HG02884 (cell line): ENCODE measurements at regions not wholly inside any gene's neighbourhood (a gene's known extent, or its start where the extent isn't known, plus 50 kb on each side); places are given as distances from the start of the nearest gene placed in this dataset.
"Not testable (repeated sequence)": the region's sequence is repeated elsewhere in the genome, so short reads cannot be mapped to it uniquely, and the experiment has no call there.

Experiments used
- ATAC-seq: cut with Tn5 transposase; IDR thresholded peaks from one replicate; pipeline ENCODE4 v1.9.1; 2021; ENCODE audit warnings: mild to moderate bottlenecking, moderate library complexity; ENCODE audit not compliant: unreplicated experiment

DNA sequence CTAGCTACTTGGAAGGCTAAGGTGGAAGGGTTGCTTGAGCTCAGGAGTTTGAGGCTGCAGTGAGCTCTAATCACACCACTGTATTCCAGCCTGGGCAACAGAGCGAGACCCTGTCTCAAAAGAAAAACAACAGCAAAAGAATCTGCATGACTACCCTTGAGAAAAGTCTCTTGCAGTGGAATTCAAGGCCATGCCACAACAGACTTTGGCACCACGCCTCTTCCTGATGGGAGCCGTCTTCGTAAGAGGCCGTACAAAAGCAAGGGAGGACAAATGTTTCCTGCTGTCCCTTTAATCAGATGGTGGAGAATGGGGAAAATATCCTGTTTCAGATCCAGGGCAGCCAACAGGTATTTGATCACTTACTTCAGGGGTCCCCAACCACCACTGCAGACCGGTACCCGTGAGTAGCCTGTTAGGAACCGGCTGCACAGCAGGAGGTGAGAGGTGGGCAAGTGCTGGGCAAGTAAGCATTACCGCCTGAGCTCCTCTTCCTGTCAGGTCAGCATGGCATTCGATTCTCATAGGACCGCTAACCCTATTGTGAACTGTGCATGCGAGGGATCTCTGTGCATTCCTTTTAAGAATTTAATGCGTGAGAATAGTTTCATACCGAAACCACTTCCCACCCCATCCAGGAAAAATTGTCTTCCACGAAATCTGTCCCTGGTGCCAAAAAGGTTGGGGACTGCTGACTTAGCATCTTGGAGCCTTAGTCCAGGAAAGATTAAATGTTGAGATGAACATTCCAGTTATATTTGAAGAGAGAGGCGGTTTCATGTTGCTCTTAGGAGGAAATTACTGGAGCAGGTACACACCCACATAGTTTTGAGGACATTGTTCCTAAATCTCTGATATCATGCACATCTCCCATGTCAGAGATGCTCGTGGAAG is 94.4 kb upstream of the XPO1 start:
- ATAC-seq: no peak

DNA sequence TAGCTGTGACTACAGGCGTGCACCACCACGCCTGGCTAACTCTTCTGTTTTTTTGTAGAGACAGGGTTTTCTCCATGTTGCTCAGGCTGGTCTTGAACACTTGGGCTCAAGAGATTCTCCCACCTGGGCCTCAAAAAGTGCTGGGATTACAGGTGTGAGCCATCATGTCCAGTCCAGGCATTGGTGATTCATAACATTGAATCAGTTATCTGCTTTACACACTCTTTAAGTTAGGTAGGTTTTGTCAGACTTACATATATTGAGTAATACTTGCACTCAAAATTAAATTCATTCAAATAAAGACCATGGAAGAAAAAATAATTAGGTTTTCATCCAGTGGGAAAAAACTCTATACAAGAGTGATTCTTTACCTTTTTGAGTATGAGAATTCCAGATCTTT is 93.2 kb upstream of the XPO1 start:
- ATAC-seq: no peak

DNA sequence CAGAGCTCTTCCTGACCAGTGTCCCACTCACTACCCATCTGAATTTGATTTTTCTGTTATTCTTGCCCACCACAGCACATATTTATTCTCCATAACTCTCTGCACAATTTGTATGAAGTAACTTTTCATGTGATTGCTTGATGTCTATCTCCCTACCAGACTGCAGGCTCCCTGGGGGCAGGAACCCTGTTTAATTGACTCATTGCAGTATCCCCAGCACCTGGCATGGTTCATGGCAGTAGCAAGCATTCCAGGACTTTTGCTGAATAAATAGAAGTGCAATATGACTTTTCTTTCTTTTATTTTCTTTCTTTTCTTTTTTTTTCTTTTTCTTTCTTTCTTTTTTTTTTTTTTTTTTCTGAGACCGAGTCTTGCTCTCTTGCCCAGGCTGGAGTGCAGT is 88.7 kb upstream of the XPO1 start:
- ATAC-seq: no peak

- no peak for ATAC-seq
These were observed 85.6 kb upstream of the XPO1 start for GRCh38 chr2:61623747-61624146.

DNA sequence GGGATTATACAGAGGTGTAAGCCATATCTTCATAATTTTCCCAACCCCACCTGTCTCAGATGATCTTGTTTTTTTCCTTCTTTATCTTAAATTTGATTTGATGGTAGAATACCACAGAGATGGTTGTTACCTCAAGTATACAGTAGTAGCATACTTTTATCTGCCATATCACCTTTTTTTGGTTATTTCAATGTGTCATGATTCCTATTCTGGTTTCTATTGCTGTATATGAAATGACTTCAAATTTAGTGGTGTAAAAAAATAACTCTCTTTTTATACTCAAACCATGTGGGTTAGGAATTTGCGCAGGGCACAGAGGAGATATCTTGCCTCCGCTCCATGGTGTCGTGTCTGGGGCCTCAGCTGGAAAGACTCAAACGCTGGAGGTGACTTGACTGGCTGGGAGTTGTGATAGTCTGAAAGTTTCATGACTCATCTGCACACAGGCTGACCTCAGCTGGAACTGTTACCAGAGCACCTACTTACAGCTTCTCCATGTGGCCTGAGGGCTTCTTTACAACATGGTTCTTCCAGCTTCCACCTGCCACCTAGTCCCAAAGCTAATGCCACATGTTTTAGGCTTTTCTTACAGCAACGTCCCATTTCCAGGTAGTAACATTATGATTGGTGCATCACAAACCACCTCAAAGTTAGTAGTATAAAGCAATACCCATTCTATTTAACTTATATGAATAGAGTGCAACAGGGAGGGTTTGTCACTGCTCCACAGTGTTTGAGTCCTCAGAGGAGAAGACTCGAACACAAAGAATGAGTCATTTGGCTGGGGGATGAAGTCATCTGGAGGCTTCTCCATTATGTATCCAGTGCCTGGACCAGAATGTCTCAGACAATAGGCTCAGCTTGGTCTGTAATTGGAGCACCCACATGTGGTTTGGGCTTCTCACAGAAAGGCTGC is 82.3 kb upstream of the XPO1 start:
- no peak for ATAC-seq

- no peak for ATAC-seq
These were observed 81.4 kb upstream of the XPO1 start for GRCh38 chr2:61619561-61619960.

GRCh38 chr2:61617610-61618009 is 79.5 kb upstream of the XPO1 start:
- no peak for ATAC-seq

DNA sequence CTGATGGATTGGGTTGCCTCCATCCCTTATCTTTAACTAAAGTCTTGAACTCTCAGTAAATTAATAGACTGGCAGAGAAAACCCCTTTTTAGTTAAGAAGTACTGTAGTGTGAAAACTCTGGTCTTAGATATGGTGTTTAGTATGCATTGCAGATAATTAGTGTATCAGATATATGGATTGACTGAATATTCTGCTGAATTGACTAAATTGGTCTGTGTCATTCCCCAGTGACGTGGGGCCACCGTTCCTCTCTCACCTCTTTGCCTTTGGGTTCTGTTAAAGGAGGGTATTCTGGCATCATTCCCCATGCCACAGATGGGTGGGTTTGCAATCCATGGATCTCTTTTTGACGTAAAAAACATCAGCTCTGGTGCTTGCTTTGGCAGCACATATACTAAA is 67.1 kb upstream of the XPO1 start:
- no peak for ATAC-seq

DNA sequence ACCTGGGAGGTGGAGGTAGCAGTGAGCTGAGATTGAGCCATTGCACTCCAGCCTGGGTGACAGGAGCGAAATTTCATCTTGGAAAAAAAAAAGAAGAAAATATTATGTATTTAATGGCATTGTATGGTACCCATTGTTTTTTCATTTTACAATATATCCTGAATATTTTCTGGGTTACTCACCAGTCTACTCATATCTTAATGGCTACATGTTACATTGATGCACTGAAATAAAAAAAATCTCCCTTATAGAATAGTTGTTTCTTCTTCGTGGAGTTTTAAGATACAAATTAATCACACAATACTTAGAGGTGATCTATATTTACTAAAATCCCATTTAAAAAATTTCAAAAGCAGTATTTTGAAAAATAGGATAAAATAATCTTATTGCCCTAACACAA is 66.3 kb upstream of the XPO1 start:
- no peak for ATAC-seq

GRCh38 chr2:61598515-61599156 is 60.5 kb upstream of the XPO1 start:
- not testable (repeated sequence) for ATAC-seq

GRCh38 chr2:61597300-61598289 is 59.4 kb upstream of the XPO1 start:
- no peak for ATAC-seq

DNA sequence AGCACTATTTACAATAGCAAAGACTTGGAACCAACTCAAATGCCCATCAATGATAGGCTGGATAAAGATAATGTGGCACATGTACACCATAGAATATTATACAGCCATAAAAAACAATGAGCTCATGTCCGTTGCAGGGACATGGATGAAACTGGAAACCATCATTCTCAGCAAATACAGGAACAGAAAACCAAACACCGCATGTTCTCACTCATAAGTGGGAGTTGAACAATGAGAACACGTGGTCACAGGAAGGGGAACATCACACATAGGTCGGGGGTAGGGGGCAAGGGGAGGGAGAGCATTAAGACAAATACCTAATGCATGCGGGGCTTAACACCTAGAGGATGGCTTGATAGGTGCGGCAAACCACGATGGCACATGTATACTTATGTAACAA is 56.0 kb upstream of the XPO1 start:
- ATAC-seq: not testable (repeated sequence)

DNA sequence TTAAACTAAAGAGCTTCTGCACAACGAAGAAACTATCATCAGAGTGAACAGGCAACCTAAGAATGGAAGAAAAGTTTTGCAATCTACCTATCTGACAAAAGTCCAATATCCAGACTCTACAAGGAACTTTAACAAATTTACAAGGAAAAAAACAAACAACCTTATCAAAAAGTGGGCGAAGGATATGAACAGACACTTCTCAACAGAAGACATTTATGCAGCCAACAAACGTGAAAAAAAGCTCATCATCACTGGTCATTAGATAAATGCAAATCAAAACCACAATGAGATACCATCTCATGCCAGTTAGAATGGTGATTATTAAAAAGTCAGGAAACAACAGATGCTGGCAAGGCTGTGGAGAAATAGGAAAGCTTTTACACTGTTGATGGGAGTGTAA is 55.5 kb upstream of the XPO1 start:
- not testable (repeated sequence) for ATAC-seq

DNA sequence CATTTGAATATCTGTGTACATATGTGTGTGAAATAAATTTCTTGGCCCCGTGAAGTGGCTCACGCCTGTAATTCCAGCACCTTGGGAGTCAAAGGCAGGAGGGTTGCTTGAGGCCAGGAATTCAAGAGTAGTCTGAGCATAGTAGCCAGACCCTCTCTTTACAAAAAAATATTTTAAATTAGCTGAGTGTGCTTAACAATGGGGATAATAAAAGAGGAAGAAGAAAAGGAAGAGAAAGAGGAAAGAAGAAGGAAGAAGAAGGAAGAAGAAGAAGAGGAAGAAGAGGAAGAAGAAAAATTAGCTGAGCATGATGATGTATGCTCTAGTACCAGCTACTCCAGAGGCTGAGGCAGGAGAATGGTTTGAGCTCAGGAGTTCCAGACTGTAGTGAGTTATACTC is 52.1 kb upstream of the XPO1 start:
- ATAC-seq: no peak

DNA sequence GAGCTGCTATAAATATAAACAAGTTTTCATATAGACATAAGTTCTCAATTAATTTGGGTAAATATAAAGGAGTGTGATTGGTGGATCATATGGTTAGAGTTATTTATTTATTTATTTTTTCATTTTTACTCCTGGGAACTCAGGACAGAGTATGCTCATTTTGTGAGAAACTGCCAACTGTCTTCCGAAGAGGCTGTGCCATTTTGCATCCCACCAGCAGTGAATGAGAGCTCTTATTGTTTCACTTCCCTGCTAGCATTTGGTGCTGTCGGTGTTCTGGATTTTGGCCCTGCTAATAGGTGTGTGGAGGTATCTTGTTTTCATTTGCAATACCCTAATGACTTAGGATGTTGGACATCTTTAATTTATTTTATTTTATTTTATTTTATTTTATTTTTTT is 50.4 kb upstream of the XPO1 start:
- ATAC-seq: no peak
